ENCODE measurements at regions not wholly inside any gene's neighbourhood (a gene's known extent, or its start where the extent isn't known, plus 50 kb on each side); places are given as distances from the start of the nearest gene placed in this dataset.

DNA sequence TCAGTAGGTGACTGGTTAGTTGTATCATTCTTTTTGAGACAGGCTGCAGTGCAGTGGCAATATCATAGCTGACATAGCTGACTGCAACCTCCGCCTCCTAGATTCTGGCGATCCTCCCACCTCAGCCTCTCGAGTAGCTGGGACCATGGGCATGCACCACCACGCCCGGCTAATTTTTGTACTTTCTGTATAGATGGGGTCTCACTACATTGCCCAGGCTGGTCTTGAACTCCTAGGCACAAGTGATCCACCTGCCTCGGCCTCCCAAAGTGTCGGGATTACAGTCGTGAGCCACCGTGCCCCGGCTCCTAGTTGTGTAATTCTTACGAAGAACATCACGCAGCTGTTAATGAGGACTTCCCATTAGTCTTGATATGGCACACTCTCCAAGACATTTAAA, 123.4 kb upstream of the VKORC1L1 start (continued):
- no peak for TF ChIP-seq SUZ12 (IDR thresholded peaks at IDR 0.05; ENCODE audit: low read length)
- TF ChIP-seq CTCF (IDR thresholded peaks at IDR 0.05; ENCODE audit: control extremely low read depth in 1 of 3, insufficient read depth in 1 of 3, low read depth in 1 of 3, low read length in 3 of 3), result no peak
- TF ChIP-seq SP2 (IDR thresholded peaks at IDR 0.05; ENCODE audit: low read length), result no peak
- no peak for TF ChIP-seq RAD21 (IDR thresholded peaks at IDR 0.05 in 1 of 2, conservative IDR thresholded peaks at IDR 0.05 in 1 of 2; ENCODE audit: low read depth in 2 of 2, low read length in 2 of 2)
- no peak for TF ChIP-seq POU5F1 (IDR thresholded peaks at IDR 0.05; ENCODE audit: low read depth, low read length)
- no peak for TF ChIP-seq SIX5 (IDR thresholded peaks at IDR 0.05; ENCODE audit: low read depth, low read length)
- no peak for TF ChIP-seq RNF2 (IDR thresholded peaks at IDR 0.05; ENCODE audit: borderline replicate concordance, low read depth, low read length, missing control alignments, poor library complexity, severe bottlenecking)

Measured in H1 (cell line).